ENCODE measurements at regions not wholly inside any gene's neighbourhood (a gene's known extent, or its start where the extent isn't known, plus 50 kb on each side); places are given as distances from the start of the nearest gene placed in this dataset.
A peak's percentile ranks its signal among the peaks of the same experiment; 100 is the strongest.
"Not testable (repeated sequence)": the region's sequence is repeated elsewhere in the genome, so short reads cannot be mapped to it uniquely, and the experiment has no call there.

- peak; percentile 77 for DNase-seq
Observed at GRCh38 chr5:107772418-107773310, 101.9 kb upstream of the EFNA5 start.

GRCh38 chr5:107771926-107772325 is 101.2 kb upstream of the EFNA5 start:
- no peak for DNase-seq

GRCh38 chr5:107770051-107770450 is 99.3 kb upstream of the EFNA5 start:
- no peak for DNase-seq

- no peak for DNase-seq
Observed at GRCh38 chr5:107769519-107769918, 98.8 kb upstream of the EFNA5 start.

GRCh38 chr5:107766972-107767371 is 96.2 kb upstream of the EFNA5 start:
- no peak for DNase-seq

GRCh38 chr5:107766439-107766838 is 95.7 kb upstream of the EFNA5 start:
- DNase-seq: no peak

GRCh38 chr5:107765805-107766063 is 95.0 kb upstream of the EFNA5 start:
- DNase-seq: no peak

- DNase-seq: no peak
Observed at GRCh38 chr5:107764976-107765804, 94.5 kb upstream of the EFNA5 start.

- DNase-seq: no peak
Observed at GRCh38 chr5:107764282-107764681, 93.5 kb upstream of the EFNA5 start.

GRCh38 chr5:107753427-107753826 is 82.7 kb upstream of the EFNA5 start:
- DNase-seq: no peak

- peak; percentile 42 for DNase-seq
Observed at GRCh38 chr5:107744418-107745330, 73.9 kb upstream of the EFNA5 start.

- DNase-seq: no peak
Observed at GRCh38 chr5:107743373-107744000, 72.8 kb upstream of the EFNA5 start.

GRCh38 chr5:107739661-107740060 is 68.9 kb upstream of the EFNA5 start:
- DNase-seq: peak; percentile 36

GRCh38 chr5:107736638-107737037 is 65.9 kb upstream of the EFNA5 start:
- no peak for DNase-seq

GRCh38 chr5:107736089-107736488 is 65.4 kb upstream of the EFNA5 start:
- DNase-seq: not testable (repeated sequence)

- no peak for DNase-seq
Observed at GRCh38 chr5:107735558-107735957, 64.8 kb upstream of the EFNA5 start.

- no peak for DNase-seq
Observed at GRCh38 chr5:107726896-107727295, 56.2 kb upstream of the EFNA5 start.

- no peak for DNase-seq
Observed at GRCh38 chr5:107724642-107725041, 53.9 kb upstream of the EFNA5 start.

GRCh38 chr5:107721241-107721640 is 50.5 kb upstream of the EFNA5 start:
- not testable (repeated sequence) for DNase-seq
